HG03135 (cell line): ENCODE measurements at regions not wholly inside any gene's neighbourhood (a gene's known extent, or its start where the extent isn't known, plus 50 kb on each side); places are given as distances from the start of the nearest gene placed in this dataset.

Experiments used
- ATAC-seq: cut with Tn5 transposase; IDR thresholded peaks from one replicate; pipeline ENCODE4 v1.9.1; 2021; ENCODE audit warnings: mild to moderate bottlenecking, moderate library complexity; ENCODE audit not compliant: unreplicated experiment

DNA sequence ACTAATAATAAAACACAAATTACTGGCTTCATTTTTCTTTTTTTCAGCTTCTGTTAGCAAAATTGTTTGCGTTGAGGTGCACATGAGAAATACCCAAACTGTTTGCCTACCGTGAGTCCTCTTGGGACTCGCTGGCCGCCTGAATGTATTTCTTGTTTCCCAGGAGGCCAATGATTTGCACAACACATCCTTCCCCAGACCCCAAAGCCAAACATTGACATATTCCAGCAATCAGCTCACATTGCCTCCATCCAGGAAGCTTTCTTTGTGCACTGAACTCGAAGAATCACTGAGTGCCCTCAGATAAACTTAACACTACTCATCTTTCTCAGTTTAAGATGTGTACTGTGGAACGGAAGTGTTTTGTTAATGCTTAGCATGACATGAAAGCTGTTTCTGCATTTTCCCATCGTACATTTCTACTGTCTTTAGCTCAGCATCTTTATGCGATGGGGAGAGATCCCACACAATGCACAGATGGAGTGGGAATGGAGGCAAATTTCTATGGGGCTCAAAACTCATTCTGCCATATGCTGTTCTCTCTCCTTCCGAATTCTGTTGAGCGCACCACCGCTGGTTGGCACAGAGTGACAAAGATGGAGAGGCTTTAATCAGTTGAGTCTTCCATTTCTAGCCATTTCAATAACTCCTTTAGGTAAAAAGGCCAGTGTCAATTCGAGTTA lies 399.5 kb downstream of the RFC3 start:
- ATAC-seq = no peak

DNA sequence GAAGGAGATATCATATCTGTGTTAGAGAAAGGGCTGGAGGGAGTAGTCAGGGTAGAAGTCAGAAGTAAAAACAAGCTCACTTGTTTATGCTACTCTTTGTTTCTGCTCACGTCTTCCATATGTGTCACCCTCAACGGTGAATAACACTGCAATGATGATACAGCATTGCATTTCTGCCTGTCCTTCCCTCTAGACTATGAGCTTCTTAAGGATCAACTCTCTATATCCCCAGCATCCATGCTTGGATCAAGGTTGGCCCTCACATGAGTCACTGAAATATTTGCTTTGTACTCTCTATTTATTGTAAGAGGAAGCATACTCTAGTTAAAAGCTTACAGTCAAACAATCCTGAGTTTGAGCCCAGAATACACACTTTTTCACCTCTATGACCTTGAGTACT lies 406.0 kb downstream of the RFC3 start:
- ATAC-seq = no peak

DNA sequence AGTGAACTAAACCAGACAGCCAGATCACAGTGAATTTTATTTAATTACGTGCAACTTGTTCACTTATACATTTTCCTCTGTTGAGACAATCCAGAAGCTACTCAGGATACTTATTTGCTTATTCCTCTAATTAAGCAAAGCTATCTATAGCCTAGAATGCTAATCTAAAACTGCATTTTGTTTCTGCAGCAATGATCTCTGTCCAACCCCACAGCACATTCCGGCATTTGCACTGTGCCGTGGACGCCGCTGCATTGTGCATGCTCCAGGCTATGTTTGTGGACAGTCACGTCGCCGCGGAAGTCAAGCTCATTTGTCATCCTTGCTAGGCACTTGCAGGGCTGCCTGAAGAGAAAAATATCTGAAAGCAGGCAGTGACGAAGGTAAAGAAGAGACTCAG lies 406.9 kb downstream of the RFC3 start:
- no peak for ATAC-seq

DNA sequence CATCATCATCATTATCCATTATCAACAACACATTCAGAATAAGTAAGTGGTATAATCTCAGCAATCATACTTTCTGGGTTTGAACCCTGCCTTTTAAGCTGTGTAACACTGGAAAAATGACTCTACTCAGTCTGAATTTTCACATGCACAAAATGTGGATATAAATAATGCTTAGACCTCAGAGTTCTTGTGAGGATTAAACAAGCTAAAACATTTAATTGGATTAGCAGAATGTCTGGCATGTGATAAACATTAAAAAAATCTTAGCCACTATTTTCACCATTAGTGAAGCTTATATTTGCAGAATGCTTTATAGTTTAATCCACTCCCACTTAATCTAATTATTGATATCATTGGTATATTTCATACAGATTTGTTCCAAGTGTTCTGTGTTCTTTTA lies 412.3 kb downstream of the RFC3 start:
- no peak for ATAC-seq

DNA sequence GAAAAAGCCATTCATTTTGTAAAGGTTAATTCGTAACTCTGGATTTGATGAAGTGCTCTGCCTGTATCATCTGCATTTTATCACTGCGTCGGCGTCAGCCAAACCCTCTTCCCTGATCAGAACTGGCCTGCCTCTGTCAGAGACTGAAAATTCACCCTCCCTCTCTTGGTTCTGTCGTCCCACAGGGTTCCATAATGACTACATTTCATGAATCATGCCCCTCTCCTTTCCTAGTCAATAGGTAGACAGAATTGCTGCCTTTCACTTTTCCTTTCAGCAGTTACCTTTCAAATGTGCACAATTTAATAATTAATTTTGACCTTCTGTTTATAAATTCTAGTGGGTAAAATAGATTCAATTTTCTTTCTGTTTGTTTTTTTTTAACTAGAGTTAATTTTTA lies 423.4 kb downstream of the RFC3 start:
- ATAC-seq = no peak

DNA sequence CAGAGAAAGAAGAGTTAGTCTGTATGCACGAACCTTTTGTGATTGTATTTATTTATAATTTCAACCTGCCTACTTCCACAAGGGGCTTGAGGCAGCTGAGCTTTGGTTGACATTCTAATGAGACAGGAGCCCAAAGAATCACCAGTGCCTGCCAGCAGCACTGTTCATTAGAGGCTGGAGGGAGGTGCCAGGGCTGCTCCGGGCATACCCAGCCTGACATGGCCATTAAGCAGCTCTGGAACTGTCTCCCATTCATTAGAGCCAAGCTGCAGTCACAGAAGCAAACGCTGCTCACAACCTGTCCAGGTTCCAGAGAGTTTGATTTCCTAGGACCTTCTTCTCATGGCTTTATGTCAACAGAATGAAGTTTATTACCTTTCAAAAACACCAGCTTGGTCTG lies 425.5 kb downstream of the RFC3 start:
- no peak for ATAC-seq

DNA sequence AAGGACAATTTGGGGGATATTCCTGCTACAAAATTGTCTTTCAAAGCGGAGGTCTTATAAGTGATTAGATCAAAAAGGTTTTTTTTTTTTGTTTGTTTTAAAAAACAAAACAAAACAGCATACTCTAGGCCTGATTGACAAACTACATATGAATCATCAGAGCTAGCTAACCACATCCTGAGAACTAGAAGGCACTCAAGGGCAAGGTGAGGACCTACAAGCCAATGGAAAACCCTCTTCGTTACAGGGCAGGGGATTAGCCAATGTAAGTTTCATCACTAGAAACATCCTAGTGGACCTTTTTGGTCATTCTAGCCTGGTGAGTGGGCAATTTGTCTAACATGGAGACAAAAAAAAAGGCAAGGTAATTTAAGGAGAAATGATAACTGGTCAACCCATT lies 428.6 kb downstream of the RFC3 start:
- no peak for ATAC-seq

DNA sequence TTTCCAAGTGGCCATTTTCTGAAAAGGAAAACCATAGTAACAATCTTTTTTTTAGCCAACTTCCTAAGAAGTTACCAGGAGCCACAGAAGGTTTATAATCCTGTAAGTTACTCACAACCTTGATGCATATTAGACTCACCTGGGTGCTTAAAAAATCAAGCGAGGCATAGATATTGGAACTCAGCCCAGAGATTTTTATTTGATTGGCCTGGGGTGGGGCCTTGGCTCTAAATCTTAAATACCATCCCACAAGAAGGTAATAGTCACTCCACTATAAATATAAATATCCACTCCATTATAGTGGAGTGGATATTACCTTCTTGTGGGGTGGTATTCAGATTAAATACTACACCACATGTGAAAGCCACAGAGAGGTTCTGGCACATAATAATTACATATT lies 429.6 kb downstream of the RFC3 start:
- ATAC-seq = no peak

DNA sequence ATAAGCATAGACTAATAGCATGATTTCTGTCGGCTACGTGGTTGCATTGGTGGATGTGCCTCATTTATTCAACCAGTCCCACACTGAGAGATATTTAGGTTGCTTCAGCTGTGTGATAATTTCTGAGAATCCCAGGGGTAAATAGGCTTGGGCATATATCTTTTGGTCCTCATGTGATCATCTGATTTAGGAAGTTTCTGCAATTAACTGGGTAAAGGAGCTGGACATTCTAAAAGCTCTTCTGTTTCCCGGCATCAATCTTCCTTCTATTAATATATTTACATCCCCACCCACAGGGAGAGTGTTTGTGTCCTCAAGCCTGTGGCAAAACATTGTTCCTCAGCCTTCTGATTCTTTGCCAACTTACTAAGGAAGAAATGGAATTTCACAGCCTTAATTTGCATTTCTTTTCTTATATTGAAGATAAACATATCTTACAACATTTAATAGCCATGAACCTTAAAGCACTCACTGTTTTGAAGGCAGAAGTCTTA lies 431.6 kb downstream of the RFC3 start:
- ATAC-seq = no peak

DNA sequence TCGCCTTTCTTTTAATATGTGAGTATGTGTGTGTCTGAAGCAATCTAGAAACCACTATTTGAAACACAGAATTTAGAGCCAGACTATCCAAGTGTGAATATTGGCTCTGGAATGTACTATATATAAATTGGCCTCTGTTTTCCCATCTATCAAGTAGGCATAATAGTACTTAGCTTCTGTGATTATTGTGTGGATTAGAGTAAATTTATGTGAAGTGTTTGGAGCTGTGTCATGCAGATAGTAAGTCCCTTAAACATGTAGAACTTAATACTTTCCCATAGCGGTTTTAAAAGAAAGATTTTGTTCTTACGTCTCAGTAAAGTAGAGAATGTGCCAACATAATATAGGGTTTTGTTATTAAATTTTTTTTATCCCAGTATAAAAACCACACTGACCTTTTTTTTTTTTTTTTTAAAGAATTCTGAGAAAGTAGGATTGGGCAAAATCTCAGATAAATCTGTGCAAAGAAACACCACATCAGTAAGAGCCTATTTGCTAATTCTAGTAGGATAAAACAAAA lies 432.3 kb downstream of the RFC3 start:
- no peak for ATAC-seq

DNA sequence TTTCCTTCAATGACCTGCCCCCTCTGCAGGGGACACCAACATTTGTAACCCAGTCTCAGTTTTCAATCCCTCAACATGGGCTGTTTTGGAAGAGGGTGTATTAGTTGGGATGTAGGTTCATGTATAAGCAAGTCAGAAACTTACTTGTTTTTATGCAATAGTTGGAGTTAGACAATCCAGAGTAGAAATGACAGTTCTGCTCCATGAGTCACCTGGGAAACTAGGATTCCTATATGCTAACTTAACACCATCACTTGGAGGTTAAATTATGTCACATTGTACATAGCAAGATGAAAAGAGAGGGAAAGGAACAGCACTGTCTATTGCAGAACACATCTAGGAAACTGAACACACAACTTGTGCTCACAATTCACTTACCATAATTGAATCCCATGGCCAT lies 436.4 kb downstream of the RFC3 start:
- no peak for ATAC-seq

DNA sequence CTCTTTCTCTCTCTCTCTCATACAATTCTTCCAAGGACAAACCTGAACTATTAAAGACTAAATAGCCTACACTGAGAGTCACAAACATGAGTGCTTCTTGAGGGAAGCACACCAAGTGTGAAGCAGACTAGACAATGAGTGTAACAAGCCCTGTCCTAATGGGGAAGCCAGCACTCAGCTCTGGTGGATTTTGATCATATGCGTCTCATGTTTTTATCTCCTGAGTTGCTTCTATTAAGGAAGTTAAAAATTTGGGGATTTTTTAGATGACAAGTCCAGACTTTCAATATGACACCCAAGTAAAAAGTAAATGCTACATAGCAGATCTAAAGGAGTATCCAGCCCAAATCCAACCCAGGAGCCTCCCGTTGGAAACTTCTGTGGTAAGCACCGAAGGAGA lies 437.8 kb downstream of the RFC3 start:
- no peak for ATAC-seq

DNA sequence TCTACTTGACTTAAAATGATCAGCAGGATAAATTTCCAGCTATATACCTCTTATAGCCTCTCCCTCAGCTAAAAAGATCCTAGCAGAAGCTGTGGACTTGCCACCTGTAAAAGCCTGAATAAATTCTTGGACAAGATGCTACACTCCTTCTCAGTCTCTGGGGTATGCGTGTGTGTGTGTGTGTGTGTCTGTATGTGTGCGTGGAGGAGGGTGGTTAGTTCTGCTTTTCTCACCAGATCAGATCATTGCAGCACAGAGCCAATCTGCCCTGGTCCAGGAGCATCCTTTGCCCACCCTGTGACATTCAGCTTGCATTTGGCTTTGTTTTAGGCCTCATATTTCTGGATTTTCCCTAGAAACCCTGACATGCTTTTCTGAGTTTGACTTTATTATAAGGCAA lies 438.3 kb downstream of the RFC3 start:
- no peak for ATAC-seq

DNA sequence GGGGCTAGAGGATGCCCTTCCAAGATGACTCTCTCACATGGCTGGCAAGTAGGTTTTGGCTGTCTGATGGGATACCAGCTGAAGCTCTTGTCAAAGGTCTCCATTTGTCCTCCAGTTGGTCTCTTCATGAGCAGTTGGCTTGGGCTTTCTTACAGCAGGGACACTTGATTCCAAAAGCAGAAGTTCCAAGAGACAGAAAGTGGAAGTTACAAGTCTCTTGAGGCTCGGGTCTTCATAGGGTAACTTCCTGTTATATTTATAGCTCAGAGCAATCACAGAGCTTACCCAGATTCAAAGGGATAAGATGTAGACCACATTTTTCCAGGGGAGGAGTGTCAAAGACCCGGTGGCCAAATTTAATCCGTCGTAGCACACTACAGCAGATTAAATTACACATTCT lies 440.0 kb downstream of the RFC3 start:
- no peak for ATAC-seq

DNA sequence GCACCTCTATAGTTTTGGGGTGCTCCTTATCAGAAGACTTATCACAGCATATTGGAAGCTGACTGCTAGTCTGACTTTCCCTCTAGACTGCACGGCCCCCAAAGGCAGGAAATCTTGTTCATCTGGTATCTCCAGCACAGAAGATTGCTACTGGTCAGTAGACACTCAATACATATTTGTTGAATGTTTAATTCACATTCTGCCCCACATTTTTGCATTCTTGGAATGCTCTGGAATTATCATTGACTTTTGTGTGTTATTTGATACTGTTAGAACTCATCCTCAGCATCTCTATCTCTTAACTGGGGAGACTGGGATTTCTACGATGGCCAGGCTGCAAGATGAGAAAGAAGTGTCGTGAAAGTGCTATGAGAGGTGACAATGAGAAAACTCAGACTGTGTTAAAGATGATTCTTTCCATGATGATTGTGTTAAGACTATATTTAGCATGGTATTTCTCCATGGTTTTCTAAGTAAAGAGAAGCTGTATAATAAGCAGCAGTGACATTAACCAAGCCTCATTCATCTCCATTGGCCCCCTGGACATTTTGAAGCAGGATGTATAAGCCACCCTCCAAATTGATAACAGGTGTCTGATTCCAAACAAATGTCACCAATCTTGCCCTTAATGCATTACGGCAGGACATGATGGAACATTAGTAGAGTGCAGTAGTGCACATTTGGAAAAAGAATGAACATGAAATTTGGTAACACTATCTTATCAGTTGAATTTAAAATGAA lies 440.9 kb downstream of the RFC3 start:
- no peak for ATAC-seq

DNA sequence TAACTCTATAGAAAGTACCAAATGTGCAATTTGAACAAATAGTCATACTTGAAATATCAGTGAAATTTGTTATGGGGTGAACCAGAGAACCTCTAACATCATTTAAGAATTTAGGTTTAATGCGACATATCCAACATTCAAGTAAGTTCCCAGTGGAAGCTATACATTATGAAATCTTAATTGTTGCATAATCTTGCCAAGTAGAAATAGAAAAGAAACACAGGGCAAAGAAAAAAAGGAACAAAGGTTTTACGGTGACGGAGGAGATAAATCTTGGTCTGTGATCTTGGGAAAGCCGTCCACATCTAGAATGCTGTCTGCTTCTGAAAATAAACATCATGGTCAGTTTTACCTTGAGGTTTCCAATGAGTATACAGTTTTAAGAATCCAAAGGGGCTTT lies 445.7 kb downstream of the RFC3 start:
- no peak for ATAC-seq

DNA sequence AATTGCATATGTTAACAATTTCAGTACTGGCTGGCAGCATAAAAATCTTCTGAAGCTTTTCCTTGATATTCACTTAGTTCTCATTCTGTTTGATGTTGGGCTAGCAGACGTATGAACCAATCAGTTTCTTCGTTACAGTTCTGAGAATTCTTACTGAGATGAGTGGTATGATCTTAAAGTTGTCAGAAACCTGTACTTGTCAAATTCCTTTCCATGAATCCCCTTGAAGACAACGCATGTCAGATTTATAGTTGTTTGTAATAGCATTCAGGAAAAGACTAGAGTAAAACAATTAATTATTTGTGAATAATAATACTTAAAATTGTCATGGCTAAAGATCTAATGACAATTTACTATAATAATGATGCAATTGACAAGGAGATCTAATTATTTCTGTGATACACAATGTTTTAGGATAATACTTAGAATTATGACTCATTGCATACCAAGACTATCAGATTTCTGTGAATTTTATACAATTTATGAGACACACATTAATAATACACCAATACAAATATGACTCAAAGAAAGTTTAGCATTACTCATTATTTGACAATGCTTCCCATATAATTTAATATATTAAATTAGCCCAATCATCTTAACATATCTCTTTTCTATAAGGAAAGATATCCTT lies 447.2 kb downstream of the RFC3 start:
- no peak for ATAC-seq

DNA sequence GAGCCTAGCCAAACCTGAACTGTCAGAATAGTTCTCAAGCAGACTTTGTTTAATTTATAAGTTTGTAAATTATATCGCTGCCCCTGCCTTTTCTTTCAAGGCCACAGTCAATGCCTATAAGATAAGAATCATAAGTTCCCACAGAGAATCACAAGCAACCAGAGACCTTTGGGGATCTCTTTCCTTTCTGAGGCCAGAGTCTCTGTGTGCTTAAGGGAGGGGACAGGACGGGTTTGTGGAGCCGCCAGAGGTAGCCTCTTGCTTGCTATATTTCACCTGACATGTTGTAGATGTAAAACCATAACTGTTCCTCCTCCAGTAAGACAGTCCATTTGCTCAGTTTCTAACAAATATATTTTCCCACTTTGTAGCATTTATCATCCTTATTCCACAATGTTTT lies 458.8 kb downstream of the RFC3 start:
- ATAC-seq = no peak

DNA sequence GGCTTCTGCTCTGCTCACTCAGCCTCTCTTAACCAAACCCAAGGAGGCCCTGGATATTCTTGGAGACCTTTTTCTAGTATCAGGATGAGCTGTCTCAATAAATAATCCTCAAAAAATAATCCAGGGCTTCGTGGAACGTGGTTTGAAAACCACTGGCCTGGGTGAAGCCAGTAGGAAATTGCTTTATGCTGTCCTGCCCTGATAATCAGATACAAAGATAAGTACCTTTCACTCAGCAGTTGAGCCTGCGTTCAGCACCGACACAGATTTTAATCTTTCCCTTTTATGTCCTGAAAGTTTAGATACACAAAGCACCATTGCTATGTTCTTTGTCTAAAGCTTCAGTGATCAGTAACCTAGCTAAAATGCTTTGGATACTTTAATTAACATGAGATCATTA lies 460.0 kb downstream of the RFC3 start:
- no peak for ATAC-seq

DNA sequence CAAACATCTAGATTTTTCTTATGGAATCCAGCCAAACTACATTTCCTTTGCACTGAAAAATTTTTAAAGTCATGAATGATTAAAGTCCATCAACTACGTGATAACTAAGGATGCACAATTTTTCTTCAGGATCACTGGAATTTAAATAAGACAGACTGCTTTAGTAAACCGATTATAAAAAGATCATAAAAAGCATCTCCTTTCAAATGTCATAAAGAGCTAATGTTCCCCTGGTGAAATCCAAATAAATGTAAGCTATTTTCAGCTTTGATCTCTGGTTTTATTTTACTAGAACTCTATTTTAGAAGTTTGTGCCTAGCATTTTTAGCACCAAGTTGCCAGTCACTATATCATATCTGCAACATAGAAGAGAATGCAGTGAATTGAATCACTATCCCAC lies 460.8 kb downstream of the RFC3 start:
- ATAC-seq = no peak

DNA sequence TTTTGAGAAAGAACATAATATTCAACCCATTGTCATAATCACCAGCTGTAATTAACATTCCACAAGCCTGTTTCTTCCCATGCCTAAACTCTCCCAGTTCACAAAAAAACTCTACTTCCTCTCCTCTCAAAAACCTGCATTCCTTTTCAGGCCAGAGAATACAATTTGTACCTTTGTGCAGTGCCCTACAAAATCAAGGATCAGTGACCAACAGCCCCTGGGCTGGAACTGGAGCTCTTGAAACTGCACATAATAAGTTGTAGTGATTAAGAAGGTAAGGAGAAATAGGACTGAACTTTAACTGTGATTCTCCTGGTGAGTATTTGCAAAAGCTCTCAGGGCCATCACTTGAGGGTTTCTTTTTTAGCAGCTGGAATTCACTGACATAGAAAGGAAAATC lies 472.7 kb downstream of the RFC3 start:
- no peak for ATAC-seq
